ENCODE measurements at regions not wholly inside any gene's neighbourhood (a gene's known extent, or its start where the extent isn't known, plus 50 kb on each side); places are given as distances from the start of the nearest gene placed in this dataset.
"Not testable (repeated sequence)": the region's sequence is repeated elsewhere in the genome, so short reads cannot be mapped to it uniquely, and the experiment has no call there.

DNA sequence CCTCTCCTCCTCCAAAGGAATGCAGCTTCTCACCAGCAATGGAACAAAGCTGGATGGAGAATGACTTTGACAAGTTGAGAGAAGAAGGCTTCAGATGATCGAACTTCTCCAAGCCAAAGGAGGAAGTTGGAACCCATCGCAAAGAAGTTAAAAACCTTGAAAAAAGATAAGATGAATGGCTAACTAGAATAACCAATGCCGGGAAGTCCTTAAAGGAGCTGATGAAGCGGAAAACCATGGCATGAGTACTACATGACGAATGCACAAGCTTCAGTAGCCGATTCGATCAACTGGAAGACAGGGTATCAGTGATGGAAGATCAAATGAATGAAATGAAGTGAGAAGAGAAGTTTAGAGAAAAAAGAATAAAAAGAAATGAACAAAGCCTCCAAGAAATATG is 629.2 kb upstream of the PABPC4L start:
- TF ChIP-seq, protein P1, sequence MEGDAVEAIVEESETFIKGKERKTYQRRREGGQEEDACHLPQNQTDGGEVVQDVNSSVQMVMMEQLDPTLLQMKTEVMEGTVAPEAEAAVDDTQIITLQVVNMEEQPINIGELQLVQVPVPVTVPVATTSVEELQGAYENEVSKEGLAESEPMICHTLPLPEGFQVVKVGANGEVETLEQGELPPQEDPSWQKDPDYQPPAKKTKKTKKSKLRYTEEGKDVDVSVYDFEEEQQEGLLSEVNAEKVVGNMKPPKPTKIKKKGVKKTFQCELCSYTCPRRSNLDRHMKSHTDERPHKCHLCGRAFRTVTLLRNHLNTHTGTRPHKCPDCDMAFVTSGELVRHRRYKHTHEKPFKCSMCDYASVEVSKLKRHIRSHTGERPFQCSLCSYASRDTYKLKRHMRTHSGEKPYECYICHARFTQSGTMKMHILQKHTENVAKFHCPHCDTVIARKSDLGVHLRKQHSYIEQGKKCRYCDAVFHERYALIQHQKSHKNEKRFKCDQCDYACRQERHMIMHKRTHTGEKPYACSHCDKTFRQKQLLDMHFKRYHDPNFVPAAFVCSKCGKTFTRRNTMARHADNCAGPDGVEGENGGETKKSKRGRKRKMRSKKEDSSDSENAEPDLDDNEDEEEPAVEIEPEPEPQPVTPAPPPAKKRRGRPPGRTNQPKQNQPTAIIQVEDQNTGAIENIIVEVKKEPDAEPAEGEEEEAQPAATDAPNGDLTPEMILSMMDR (conservative IDR thresholded peaks at IDR 0.05): not testable (repeated sequence)
- TF ChIP-seq ZFX (IDR thresholded peaks at IDR 0.05): not testable (repeated sequence)
